ENCODE measurements at regions not wholly inside any gene's neighbourhood (a gene's known extent, or its start where the extent isn't known, plus 50 kb on each side); places are given as distances from the start of the nearest gene placed in this dataset.

DNA sequence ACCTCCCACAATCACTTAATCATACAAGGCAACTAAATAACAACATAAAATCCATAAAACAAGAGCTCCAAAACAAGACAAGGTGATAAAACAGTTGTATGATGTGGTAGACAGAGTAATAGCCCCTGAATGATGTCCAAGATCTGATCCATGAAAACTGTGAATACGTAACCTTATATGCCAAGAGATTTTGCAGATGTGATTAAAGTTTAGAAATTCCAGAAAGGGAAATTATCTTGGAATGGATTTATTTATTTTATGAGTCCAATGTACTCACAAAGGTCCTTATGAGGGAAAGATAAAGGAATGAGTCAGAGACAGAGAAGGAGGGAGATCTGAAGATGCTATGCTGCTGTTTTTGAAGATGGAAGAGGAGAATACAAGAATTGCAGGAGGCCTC is 1775.7 kb upstream of the C9orf72 start:
- H2AK5ac ChIP-seq (ENCODE audit: low read depth, low read length), result no peak overlapping the region
- no peak overlapping the region for H4K8ac ChIP-seq (ENCODE audit: low read depth in 2 of 2, low read length in 2 of 2)
- H3K23ac ChIP-seq (ENCODE audit: low read depth, low read length), result no peak overlapping the region
- H3K14ac ChIP-seq (replicated peaks; ENCODE audit: low read depth, low read length), result no peak overlapping the region
- no peak overlapping the region for H2BK15ac ChIP-seq (ENCODE audit: low read depth, low read length)
- no peak overlapping the region for H3K27ac ChIP-seq (ENCODE audit: insufficient read depth, low read length)
- POLR2A ChIA-PET (ENCODE audit: unreplicated experiment), result no interaction called here
- no TSS peak for BruUV-seq (replicated peaks)
- no peak for ATAC-seq (ENCODE audit: low read depth)
- H3K4me2 ChIP-seq (ENCODE audit: low read depth, low read length), result no peak overlapping the region
- no peaks in the 10 kb centered on the region for H3K9me1 ChIP-seq (ENCODE audit: insufficient read depth, low read length)
- H3K56ac ChIP-seq (ENCODE audit: extremely low read depth, insufficient read depth, low read length), result no peak overlapping the region
- no peaks in the 10 kb centered on the region for H3K27me3 ChIP-seq (ENCODE audit: control insufficient read depth, insufficient read depth, low read length)
- intact Hi-C loops (cut with micrococcal nuclease), result no loop called here
- no peaks in the 10 kb centered on the region for H3K79me1 ChIP-seq (ENCODE audit: low read depth in 1 of 2, low read length in 2 of 2)
- no peak overlapping the region for H3K4me3 ChIP-seq (ENCODE audit: insufficient read depth, low read depth, low read length)
- no peaks in the 10 kb centered on the region for H3K4me1 ChIP-seq (ENCODE audit: control insufficient read depth, insufficient read depth, low read length)
- H2BK120ac ChIP-seq (ENCODE audit: low read depth, low read length), result no peak overlapping the region
- H4K20me1 ChIP-seq (ENCODE audit: insufficient read depth, low read length), result no peaks in the 10 kb centered on the region
- in situ Hi-C loops (cut with MboI; ENCODE audit: low sequenced_read_pairs), result no loop called here
- no peak overlapping the region for H2BK5ac ChIP-seq (ENCODE audit: low read depth, low read length, poor library complexity, severe bottlenecking)
- no peak overlapping the region for H4K5ac ChIP-seq (ENCODE audit: low read depth, low read length)
- H4K91ac ChIP-seq (ENCODE audit: insufficient read depth, low read depth, low read length), result no peak overlapping the region
- dilution Hi-C loops (cut with HindIII; ENCODE audit: low sequenced_read_pairs, unreplicated experiment), result no loop called here
- no peak overlapping the region for H2AK9ac ChIP-seq (replicated peaks; ENCODE audit: low read depth, low read length, poor library complexity)
- no peak overlapping the region for H2BK20ac ChIP-seq (ENCODE audit: low read depth, low read length)
- peaks cover 2% of the 10 kb centered on the region; the same call in 1 of the 2 replicates for H3K9me3 ChIP-seq (ENCODE audit: control insufficient read depth, insufficient read depth, low read length)
- H3K9ac ChIP-seq (ENCODE audit: low read depth, low read length), result no peak overlapping the region
- H2AFZ ChIP-seq (replicated peaks; ENCODE audit: low read length, poor library complexity), result no peak overlapping the region
- CTCF ChIA-PET, result no interaction called here
- no peak overlapping the region for H3K18ac ChIP-seq (ENCODE audit: low read depth, low read length)
- no peaks in the 10 kb centered on the region for H3K36me3 ChIP-seq (ENCODE audit: control insufficient read depth, insufficient read depth, low read length)
- WGBS, 2 experiments (ENCODE audit: extremely low coverage in 2 of 2, insufficient read length in 1 of 2), result no CpG with 5 or more reads among the region's 1 CpG
- TF ChIP-seq SMC3 (IDR thresholded peaks at IDR 0.05; ENCODE audit: low read depth, low read length) (no peak), POLR2A (IDR thresholded peaks at IDR 0.05; ENCODE audit: low read depth, low read length) (no peak), CTCF (conservative IDR thresholded peaks at IDR 0.05; ENCODE audit: low read depth, low read length) (no peak), BHLHE40 (IDR thresholded peaks at IDR 0.05; ENCODE audit: low read depth, low read length) (no peak), MAZ (IDR thresholded peaks at IDR 0.05; ENCODE audit: borderline replicate concordance, low read depth, low read length) (no peak)
- TF ChIP-seq, protein P1, sequence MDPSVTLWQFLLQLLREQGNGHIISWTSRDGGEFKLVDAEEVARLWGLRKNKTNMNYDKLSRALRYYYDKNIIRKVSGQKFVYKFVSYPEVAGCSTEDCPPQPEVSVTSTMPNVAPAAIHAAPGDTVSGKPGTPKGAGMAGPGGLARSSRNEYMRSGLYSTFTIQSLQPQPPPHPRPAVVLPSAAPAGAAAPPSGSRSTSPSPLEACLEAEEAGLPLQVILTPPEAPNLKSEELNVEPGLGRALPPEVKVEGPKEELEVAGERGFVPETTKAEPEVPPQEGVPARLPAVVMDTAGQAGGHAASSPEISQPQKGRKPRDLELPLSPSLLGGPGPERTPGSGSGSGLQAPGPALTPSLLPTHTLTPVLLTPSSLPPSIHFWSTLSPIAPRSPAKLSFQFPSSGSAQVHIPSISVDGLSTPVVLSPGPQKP (IDR thresholded peaks at IDR 0.05; ENCODE audit: borderline replicate concordance, low read depth, low read length), result no peak
- no peak overlapping the region for H3K4ac ChIP-seq (ENCODE audit: low read depth, low read length)
- no peak for DNase-seq
